KMS-11 (cell line): ENCODE measurements at regions not wholly inside any gene's neighbourhood (a gene's known extent, or its start where the extent isn't known, plus 50 kb on each side); places are given as distances from the start of the nearest gene placed in this dataset.

Experiments
- H2AFZ ChIP-seq: fragments of 200-600 bp; sonication (generic); 2 replicates; pipeline ENCODE4 v1.6.1; 2016; ENCODE audit warnings: antibody characterized with exemption, mixed run types, low read depth
- H3K27ac ChIP-seq: fragments of 200-600 bp; sonication (generic); 2 replicates; pipeline ENCODE4 v1.6.1; 2016; ENCODE audit warnings: mild to moderate bottlenecking, mixed run types
- H3K27me3 ChIP-seq: fragments of 200-600 bp; sonication (generic); 2 replicates; pipeline ENCODE4 v1.6.1; 2017; ENCODE audit warnings: mild to moderate bottlenecking, low read depth, mixed run types, moderate library complexity; ENCODE audit not compliant: insufficient read depth
- H3K36me3 ChIP-seq: fragments of 200-600 bp; sonication (generic); 2 replicates; pipeline ENCODE4 v1.6.1; 2017; ENCODE audit warnings: mild to moderate bottlenecking, mixed run types; ENCODE audit not compliant: insufficient read depth
- H3K4me1 ChIP-seq: fragments of 200-600 bp; sonication (generic); 2 replicates; pipeline ENCODE4 v1.6.1; 2016; ENCODE audit warnings: mild to moderate bottlenecking, low read depth, mixed run types; ENCODE audit not compliant: poor library complexity, severe bottlenecking
- H3K4me2 ChIP-seq: fragments of 200-600 bp; sonication (generic); 2 replicates; pipeline ENCODE4 v1.7.0; 2016; ENCODE audit warnings: mild to moderate bottlenecking, mixed run types
- H3K4me3 ChIP-seq: fragments of 200-600 bp; sonication (generic); IDR thresholded peaks from 2 replicates; pipeline ENCODE4 v1.6.1; 2017; ENCODE audit warnings: low read depth, low read length, mixed read lengths; ENCODE audit not compliant: insufficient read depth
- H3K79me2 ChIP-seq: fragments of 200-600 bp; sonication (generic); 2 replicates; pipeline ENCODE4 v1.6.1; 2016; ENCODE audit warnings: low read depth, mixed run types; ENCODE audit not compliant: insufficient read depth
- H3K9ac ChIP-seq: fragments of 200-600 bp; sonication (generic); 2 replicates; pipeline ENCODE4 v1.6.1; 2016; ENCODE audit warnings: mild to moderate bottlenecking, mixed run types
- H4K20me1 ChIP-seq: fragments of 200-600 bp; sonication (generic); 2 replicates; pipeline ENCODE4 v1.6.1; 2016; ENCODE audit warnings: mild to moderate bottlenecking, mixed run types; ENCODE audit not compliant: insufficient read depth
- CTCF ChIP-seq: fragments of 200-600 bp; sonication (generic); conservative IDR thresholded peaks from 2 replicates; pipeline ENCODE4 v1.6.1; 2017; ENCODE audit warnings: low read depth, mild to moderate bottlenecking, antibody characterized with exemption, low read length, moderate library complexity, mixed read lengths

- Histone ChIP-seq H3K4me2 (no peak overlapping the region), H3K9ac (no peak overlapping the region), H3K79me2 (no peaks in the 10 kb centered on the region), H2AFZ (no peak overlapping the region), H3K27ac (no peak overlapping the region), H3K27me3 (no peaks in the 10 kb centered on the region), H3K36me3 (no peaks in the 10 kb centered on the region), H3K4me1 (no peaks in the 10 kb centered on the region), H3K4me3 (no peak overlapping the region), H4K20me1 (no peaks in the 10 kb centered on the region)
- TF ChIP-seq CTCF: no peak
Observed at GRCh38 chrX:121854614-121854911, 807.2 kb downstream of the GLUD2 start.

GRCh38 chrX:121858867-121859647 lies 811.6 kb downstream of the GLUD2 start:
- Histone ChIP-seq H3K36me3 (no peaks in the 10 kb centered on the region), H3K4me2 (no peak overlapping the region), H3K27me3 (no peaks in the 10 kb centered on the region), H3K4me3 (no peak overlapping the region), H3K27ac (no peak overlapping the region), H3K79me2 (no peaks in the 10 kb centered on the region), H2AFZ (no peak overlapping the region), H4K20me1 (no peaks in the 10 kb centered on the region), H3K4me1 (no peaks in the 10 kb centered on the region), H3K9ac (no peak overlapping the region)
- TF ChIP-seq CTCF: no peak

- Histone ChIP-seq H3K27ac (no peak overlapping the region), H4K20me1 (no peaks in the 10 kb centered on the region), H2AFZ (no peak overlapping the region), H3K79me2 (no peaks in the 10 kb centered on the region), H3K4me1 (no peaks in the 10 kb centered on the region), H3K4me3 (no peak overlapping the region), H3K27me3 (no peaks in the 10 kb centered on the region), H3K36me3 (no peaks in the 10 kb centered on the region), H3K9ac (no peak overlapping the region), H3K4me2 (no peak overlapping the region)
- TF ChIP-seq CTCF: no peak
Observed at GRCh38 chrX:121863976-121864375, 816.6 kb downstream of the GLUD2 start.

GRCh38 chrX:121864561-121864960 lies 817.2 kb downstream of the GLUD2 start:
- Histone ChIP-seq H3K79me2 (no peaks in the 10 kb centered on the region), H3K4me2 (no peak overlapping the region), H3K4me3 (no peak overlapping the region), H3K9ac (no peak overlapping the region), H3K27ac (no peak overlapping the region), H4K20me1 (no peaks in the 10 kb centered on the region), H3K36me3 (no peaks in the 10 kb centered on the region), H2AFZ (no peak overlapping the region), H3K4me1 (no peaks in the 10 kb centered on the region), H3K27me3 (no peaks in the 10 kb centered on the region)
- TF ChIP-seq CTCF: no peak
